Stomach (tissue), 8 donors: ENCODE measurements at regions not wholly inside any gene's neighbourhood (a gene's known extent, or its start where the extent isn't known, plus 50 kb on each side); places are given as distances from the start of the nearest gene placed in this dataset.
A peak's percentile ranks its signal among the peaks of the same experiment; 100 is the strongest.

Source experiments
- DNase-seq, 2 donors: peaks; one replicate each; pipeline versions ENCODE4 v3.0.0 to v3.0.0-alpha.2; 2013 to 2019
- H3K27ac ChIP-seq, 5 donors: fragments of 200-600 bp in 4 of 5; sonication (generic) in 4 of 5; one replicate each; pipeline ENCODE4 v1.5.1; 2013 to 2019; ENCODE audit warnings: mild to moderate bottlenecking in 1 of 5, moderate library complexity in 1 of 5
- H3K27me3 ChIP-seq, 3 donors: fragments of 200-600 bp; sonication (generic); one replicate each; pipeline ENCODE4 v1.5.1; 2017 to 2019; ENCODE audit warnings: mixed run types in 1 of 3
- H3K36me3 ChIP-seq, 4 donors: fragments of 200-600 bp; sonication (generic); 1 replicate in 3 of 4; 2 replicates in 1 of 4; pipeline ENCODE4 v1.5.1; 2016 to 2019
- H3K4me1 ChIP-seq, 4 donors: fragments of 200-600 bp; sonication (generic); one replicate each; pipeline ENCODE4 v1.5.1; 2016 to 2019
- H3K4me3 ChIP-seq, 4 donors: fragments of 200-600 bp; sonication (generic) in 3 of 4; one replicate each; pipeline ENCODE4 v1.5.1; 2016 to 2019; ENCODE audit warnings: mild to moderate bottlenecking in 1 of 4
- H3K9me3 ChIP-seq, 4 donors: fragments of 200-600 bp; sonication (generic); one replicate each; pipeline ENCODE4 v1.5.1; 2016 to 2019
- CTCF ChIP-seq, 7 experiments: fragments of 450-650 bp in 4 of 7; fragments of 200-600 bp in 3 of 7; sonication (generic) in 3 of 7; IDR thresholded peaks; one replicate each; pipeline ENCODE4 v1.5.1; 2016 to 2019; ENCODE audit warnings: antibody characterized with exemption in 7 of 7, control low read depth in 2 of 7, mild to moderate bottlenecking in 1 of 7
- EP300 ChIP-seq: sonication (generic); formaldehyde crosslinking; IDR thresholded peaks from one replicate; pipeline ENCODE4 v1.6.1; 2017; ENCODE audit warnings: antibody characterized with exemption
- POLR2A ChIP-seq, 4 donors: fragments of 450-650 bp; IDR thresholded peaks; one replicate each; pipeline ENCODE4 v1.6.1; 2016; ENCODE audit warnings: antibody characterized with exemption in 4 of 4, control low read depth in 2 of 4, mild to moderate bottlenecking in 1 of 4, moderate library complexity in 1 of 4
- POLR2AphosphoS5 ChIP-seq, 3 donors: sonication (generic); formaldehyde crosslinking; IDR thresholded peaks; one replicate each; pipeline ENCODE4 v1.6.1; 2016; ENCODE audit warnings: antibody characterized with exemption in 3 of 3
- WGBS, 5 donors: extraction: QIAGEN DNeasy Blood & Tissue Kit in 3 of 5; methylation state at CpG; one replicate each; pipeline versions ENCODE4 v1.1.5 to v1.1.7; 2013 to 2018; 5-methylcytosine and 5-hydroxymethylcytosine counted together
- intact Hi-C: fragments of 100-400 bp; cut with DNase I; formaldehyde crosslinking; loops from one replicate; pipeline ENCODE4 v1.15.1; 2023; ENCODE audit warnings: low total_unique reads
- donor health status: healthy with polysubstance abuse.
- donor health status: Bipolar disorder and iron deficiency.
- donor health status: healthy.

- no peaks in the 10 kb centered on the region for H3K36me3 ChIP-seq
- no peaks in the 10 kb centered on the region for H3K9me3 ChIP-seq
- no peak for DNase-seq
- 89 to 98% (median 91%) methylated on average over 1 of the region's 1 CpG for WGBS, 5 donors
- peaks cover 0 to 24% (median 17%) of the 10 kb centered on the region in 4 donors for H3K4me1 ChIP-seq
- H3K4me3 ChIP-seq: no peak overlapping the region
- intact Hi-C loops: no loop called here
- H3K27me3 ChIP-seq: no peaks in the 10 kb centered on the region
- no peak for TF ChIP-seq POLR2AphosphoS5 (IDR thresholded peaks at IDR 0.05)
- TF ChIP-seq EP300: no peak
- no peak for TF ChIP-seq CTCF (IDR thresholded peaks at IDR 0.05)
- TF ChIP-seq POLR2A (IDR thresholded peaks at IDR 0.05): no peak
- peak overlapping the region in 3 of 5 donors; percentile 37 to 59 (median 50) for H3K27ac ChIP-seq
Measured at GRCh38 chr2:215693999-215694580, 258.2 kb upstream of the FN1 start.

- H3K36me3 ChIP-seq: no peaks in the 10 kb centered on the region
- H3K27me3 ChIP-seq: no peaks in the 10 kb centered on the region
- H3K27ac ChIP-seq: peak overlapping the region in 4 of 5 donors; percentile 37 to 59 (median 50)
- no peak for TF ChIP-seq CTCF (IDR thresholded peaks at IDR 0.05)
- no peak for TF ChIP-seq POLR2A (IDR thresholded peaks at IDR 0.05)
- no peak for TF ChIP-seq POLR2AphosphoS5 (IDR thresholded peaks at IDR 0.05)
- no peak for TF ChIP-seq EP300
- 51 to 57% (median 52%) methylated on average over 3 of the region's 3 CpGs for WGBS, 5 donors
- H3K4me3 ChIP-seq: no peak overlapping the region
- peak in 1 of 2 donors; percentile 44 for DNase-seq
- intact Hi-C loops: no loop called here
- no peaks in the 10 kb centered on the region for H3K9me3 ChIP-seq
- peaks cover 0 to 24% (median 17%) of the 10 kb centered on the region in 4 donors for H3K4me1 ChIP-seq
Measured at GRCh38 chr2:215693193-215693998, 257.5 kb upstream of the FN1 start.

GRCh38 chr2:215692387-215693079 is 256.7 kb upstream of the FN1 start:
- Histone ChIP-seq H3K9me3 (no peaks in the 10 kb centered on the region), H3K27ac (peak overlapping the region in 3 of 5 donors; percentile 9 to 59 (median 49)), H3K36me3 (no peaks in the 10 kb centered on the region), H3K4me1 (peaks cover 0 to 24% (median 17%) of the 10 kb centered on the region in 4 donors), H3K4me3 (no peak overlapping the region), H3K27me3 (no peaks in the 10 kb centered on the region)
- intact Hi-C loops: no loop called here
- DNase-seq: no peak
- TF ChIP-seq EP300: no peak
- no peak for TF ChIP-seq POLR2AphosphoS5 (IDR thresholded peaks at IDR 0.05)
- no peak for TF ChIP-seq CTCF (IDR thresholded peaks at IDR 0.05)
- TF ChIP-seq POLR2A (IDR thresholded peaks at IDR 0.05): no peak
- WGBS, 5 donors: 64 to 78% (median 76%) methylated on average over 1 of the region's 1 CpG

- no peak overlapping the region for H3K27ac ChIP-seq
- no peaks in the 10 kb centered on the region for H3K27me3 ChIP-seq
- no peak for DNase-seq
- no peak overlapping the region for H3K4me3 ChIP-seq
- intact Hi-C loops: no loop called here
- no peaks in the 10 kb centered on the region for H3K9me3 ChIP-seq
- no peak for TF ChIP-seq EP300
- TF ChIP-seq POLR2A (IDR thresholded peaks at IDR 0.05): no peak
- no peak for TF ChIP-seq POLR2AphosphoS5 (IDR thresholded peaks at IDR 0.05)
- no peak for TF ChIP-seq CTCF (IDR thresholded peaks at IDR 0.05)
- no peaks in the 10 kb centered on the region for H3K36me3 ChIP-seq
- peaks cover 0 to 24% (median 17%) of the 10 kb centered on the region in 4 donors for H3K4me1 ChIP-seq
Measured at GRCh38 chr2:215691346-215691745, 255.5 kb upstream of the FN1 start.
